ENCODE measurements at regions not wholly inside any gene's neighbourhood (a gene's known extent, or its start where the extent isn't known, plus 50 kb on each side); places are given as distances from the start of the nearest gene placed in this dataset.

- TF ChIP-seq CTCF (IDR thresholded peaks at IDR 0.05; ENCODE audit: borderline replicate concordance, extremely low read depth, low read length, poor library complexity, severe bottlenecking) (no peak), EZH2 (IDR thresholded peaks at IDR 0.05; ENCODE audit: borderline replicate concordance, low read depth, low read length, severe bottlenecking) (no peak)
These were observed 268.6 kb upstream of the PDGFD start for GRCh38 chr11:104432526-104432925.

Measured in DND-41 (cell line).